HepG2 (cell line): ENCODE measurements at regions not wholly inside any gene's neighbourhood (a gene's known extent, or its start where the extent isn't known, plus 50 kb on each side); places are given as distances from the start of the nearest gene placed in this dataset.

Experiments used
- ATAC-seq: fragments of 200-7000 bp; cut with Tn5 transposase; 3 replicates; pipeline ENCODE4 v1.9.1; 2020; ENCODE audit warnings: mild to moderate bottlenecking, moderate library complexity
- BruUV-seq: library from RNA; stranded (reverse); fragments of 400-500 nt; replicated peaks from 2 replicates; lab custom pipeline; 2021; lab: Mats Ljungman, UMichigan
- CTCF ChIA-PET: fragments of 300-600 bp; formaldehyde crosslinking; extraction: SDS; loops from one replicate; lab custom pipeline; 2021; ENCODE audit warnings: low total read pairs, inconsistent platforms, low intra/inter-chr PET ratio; lab: Yijun Ruan, JAX
- POLR2A ChIA-PET: fragments of 350-600 bp; sonication (Branson Sonifier 250); formaldehyde crosslinking; loops from one replicate; lab custom pipeline; 2020; ENCODE audit warnings: antibody characterized with exemption, inconsistent platforms; lab: Yijun Ruan, JAX
- DNase-seq: peaks from one replicate; pipeline ENCODE4 v3.0.0-alpha.2; 2015; ENCODE audit warnings: low spot score
- FAIRE-seq: peaks from 3 replicates; lab custom pipeline; 2011; peaks lifted over from hg19 to GRCh38; lab: Jason Lieb, UNC
- H2AFZ ChIP-seq: one replicate; pipeline ENCODE4 v1.6.1; 2011; ENCODE audit warnings: low read length, inconsistent platforms
- H3K27ac ChIP-seq: fragments of 300-600 bp; 3 replicates; pipeline ENCODE4 v1.8.0; 2011; ENCODE audit warnings: mixed run types, mild to moderate bottlenecking, mixed read lengths, low read length, inconsistent platforms; ENCODE audit not compliant: insufficient read depth; ENCODE audit errors: extremely low read length
- H3K27me3 ChIP-seq, 2 experiments: fragments of 200-600 bp in 1 of 2; 2 replicates in 1 of 2; 3 replicates in 1 of 2; pipeline versions ENCODE4 v1.6.0 to v1.8.0; 2011; ENCODE audit warnings: low read length in 2 of 2, mild to moderate bottlenecking in 2 of 2, moderate library complexity in 2 of 2, inconsistent platforms in 1 of 2; ENCODE audit not compliant: insufficient read depth in 2 of 2, control insufficient read depth in 1 of 2
- H3K36me3 ChIP-seq, 2 experiments: fragments of 200-600 bp in 1 of 2; replicated peaks in 1 of 2; 2 replicates in 1 of 2; 3 replicates in 1 of 2; pipeline versions ENCODE4 v1.5.1 to v1.8.0; 2011; ENCODE audit warnings: low read length in 2 of 2, inconsistent platforms in 1 of 2; ENCODE audit not compliant: insufficient read depth in 2 of 2, control insufficient read depth in 1 of 2
- H3K4me1 ChIP-seq: 2 replicates; pipeline ENCODE4 v1.5.1; 2012; ENCODE audit warnings: low read length, inconsistent platforms; ENCODE audit not compliant: insufficient read depth
- H3K4me2 ChIP-seq: 2 replicates; pipeline ENCODE4 v1.6.0; 2011; ENCODE audit warnings: low read depth, low read length, inconsistent platforms
- H3K4me3 ChIP-seq, 3 experiments: fragments of 200-600 bp in 1 of 3; sonication (generic), shearing (Covaris generic) in 1 of 3; replicated peaks in 1 of 3; 2 replicates each; pipeline ENCODE4 v1.5.1; 2011 to 2016; ENCODE audit warnings: low read length in 3 of 3, inconsistent platforms in 2 of 3, low read depth in 2 of 3, mild to moderate bottlenecking in 2 of 3, control low read depth in 1 of 3, mixed read lengths in 1 of 3; ENCODE audit not compliant: insufficient read depth in 1 of 3
- H3K79me2 ChIP-seq: one replicate; pipeline ENCODE4 v1.6.1; 2011; ENCODE audit warnings: low read length, inconsistent platforms; ENCODE audit not compliant: insufficient read depth
- H3K9ac ChIP-seq: 2 replicates; pipeline ENCODE4 v1.6.0; 2011; ENCODE audit warnings: mild to moderate bottlenecking, low read depth, low read length, inconsistent platforms; ENCODE audit not compliant: insufficient read depth
- H3K9me3 ChIP-seq: 2 replicates; pipeline ENCODE4 v1.5.1; 2012; ENCODE audit warnings: mild to moderate bottlenecking, low read length
- H4K20me1 ChIP-seq: 2 replicates; pipeline ENCODE4 v1.6.0; 2011; ENCODE audit warnings: inconsistent platforms, mild to moderate bottlenecking, low read length, moderate library complexity; ENCODE audit not compliant: insufficient read depth
- ARNT ChIP-seq: fragments of 450-650 bp; IDR thresholded peaks from 2 replicates; pipeline ENCODE4 v1.6.1; 2017
- FOXM1 ChIP-seq: sonication (generic); formaldehyde crosslinking; IDR thresholded peaks from 2 replicates; pipeline ENCODE4 v1.5.0; 2020; ENCODE audit warnings: missing genetic modification reagents
- MEIS1 ChIP-seq: sonication (generic); formaldehyde crosslinking; IDR thresholded peaks from 2 replicates; pipeline ENCODE4 v1.9.0; 2021; ENCODE audit warnings: mild to moderate bottlenecking, missing genetic modification reagents, moderate library complexity, borderline replicate concordance
- NFE2L1 ChIP-seq: sonication (generic); formaldehyde crosslinking; IDR thresholded peaks from 2 replicates; pipeline ENCODE4 v1.4.0; 2020; ENCODE audit warnings: missing genetic modification reagents, mild to moderate bottlenecking, borderline replicate concordance
- REST ChIP-seq, 2 experiments: IDR thresholded peaks; 2 replicates each; pipeline ENCODE4 v1.6.1; 2011 to 2012; ENCODE audit warnings: low read length in 2 of 2, borderline replicate concordance in 1 of 2, low read depth in 1 of 2, mild to moderate bottlenecking in 1 of 2, moderate library complexity in 1 of 2
- RNF2 ChIP-seq: fragments of 450-650 bp; conservative IDR thresholded peaks from 2 replicates; pipeline ENCODE4 v1.6.1; 2016; ENCODE audit warnings: low read depth
- SAFB2 ChIP-seq: sonication (generic); formaldehyde crosslinking; IDR thresholded peaks from 2 replicates; pipeline ENCODE4 v1.5.1; 2020; ENCODE audit warnings: missing genetic modification reagents, low read depth, mild to moderate bottlenecking, borderline replicate concordance
- STAG1 ChIP-seq: sonication (generic); formaldehyde crosslinking; IDR thresholded peaks from 2 replicates; pipeline ENCODE4 v1.4.0; 2020; ENCODE audit warnings: missing genetic modification reagents
- THAP9 ChIP-seq: sonication (generic); formaldehyde crosslinking; IDR thresholded peaks from 2 replicates; pipeline ENCODE4; 2020; ENCODE audit warnings: missing genetic modification reagents, mild to moderate bottlenecking, borderline replicate concordance
- YY1 ChIP-seq: IDR thresholded peaks from 2 replicates; pipeline ENCODE4 v1.6.1; 2011; ENCODE audit warnings: low read length, low read depth, moderate library complexity, mild to moderate bottlenecking; ENCODE audit not compliant: insufficient read depth, insufficient replicate concordance
- ZNF841 ChIP-seq: sonication (generic); formaldehyde crosslinking; IDR thresholded peaks from 2 replicates; pipeline ENCODE4 v1.8.1; 2023; ENCODE audit warnings: missing genetic modification reagents, borderline replicate concordance
- ZSCAN20 ChIP-seq: sonication (generic); formaldehyde crosslinking; IDR thresholded peaks from 2 replicates; pipeline ENCODE4 v1.4.0; 2020; ENCODE audit warnings: missing genetic modification reagents, mild to moderate bottlenecking, borderline replicate concordance
- WGBS: methylation state at CpG from one replicate; pipeline ENCODE4 v1.1.6; 2017; ENCODE audit warnings: low lambda C conversion rate; 5-methylcytosine and 5-hydroxymethylcytosine counted together
- in situ Hi-C: cut with HindIII; loops from 2 replicates; pipeline ENCODE4 v1.10.0; 2017; ENCODE audit warnings: low pct_unique_long_range_greater_than_20kb; ENCODE audit not compliant: extremely low pct_ligation_motif_present
- intact Hi-C: fragments of 100-400 bp; cut with micrococcal nuclease; formaldehyde crosslinking; loops from one replicate; pipeline ENCODE4 v1.10.0; 2022; ENCODE audit not compliant: unreplicated experiment

- TF ChIP-seq THAP9 (CRISPR knock-in tag), result no peak
- TF ChIP-seq STAG1, result no peak
- no peak for TF ChIP-seq NFE2L1
- TF ChIP-seq RNF2, result no peak
- no peak for TF ChIP-seq ZNF841 (CRISPR knock-in tag)
- no peak for TF ChIP-seq ZSCAN20
These were observed 333.5 kb downstream of the KCNN2 start (continued) for GRCh38 chr5:114695292-114695904.

GRCh38 chr5:114686356-114686755, 324.5 kb downstream of the KCNN2 start:
- FAIRE-seq, result no peak

More at GRCh38 chr5:114686356-114686755, 324.5 kb downstream of the KCNN2 start:
- no TSS peak for BruUV-seq
- TF ChIP-seq ARNT (no peak), REST (IDR thresholded peaks at IDR 0.05; ENCODE audit: borderline replicate concordance in 1 of 2, low read depth in 1 of 2, low read length in 2 of 2) (no peak), YY1 (no peak), FOXM1 (CRISPR knock-in tag) (no peak), MEIS1 (CRISPR knock-in tag) (no peak), SAFB2 (CRISPR knock-in tag) (no peak)
- TF ChIP-seq, all 625 proteins: peak for 0
- Histone ChIP-seq H3K4me3 (no peak overlapping the region), H4K20me1 (no peaks in the 10 kb centered on the region), H3K36me3 (no peaks in the 10 kb centered on the region), H3K9ac (no peak overlapping the region), H3K4me1 (no peaks in the 10 kb centered on the region), H2AFZ (no peak overlapping the region), H3K27me3 (no peaks in the 10 kb centered on the region), H3K79me2 (no peaks in the 10 kb centered on the region), H3K4me2 (no peak overlapping the region), H3K27ac (no peak overlapping the region), H3K9me3 (peaks cover 43% of the 10 kb centered on the region)
- WGBS, result 5% methylated on average over 1 of the region's 1 CpG
- intact Hi-C loops, result no loop called here
- DNase-seq (no peak), ATAC-seq (no peak)
- POLR2A ChIA-PET, result no interaction called here
- CTCF ChIA-PET, result no interaction called here
- in situ Hi-C loops, result no loop called here
